ENCODE measurements at regions not wholly inside any gene's neighbourhood (a gene's known extent, or its start where the extent isn't known, plus 50 kb on each side); places are given as distances from the start of the nearest gene placed in this dataset.

- Histone ChIP-seq H3K27ac (ENCODE audit: low read depth in 2 of 2, low read length in 1 of 2) (no peak overlapping the region), H3K36me3 (ENCODE audit: control insufficient read depth in 2 of 2, insufficient read depth in 2 of 2, low read length in 1 of 2) (no peaks in the 10 kb centered on the region), H3K9me3 (ENCODE audit: control insufficient read depth in 2 of 2, insufficient read depth in 1 of 2, low read depth in 1 of 2, low read length in 1 of 2) (peaks cover 0 to 2% of the 10 kb centered on the region in 2 donors), H3K4me1 (ENCODE audit: control insufficient read depth in 2 of 2, insufficient read depth in 2 of 2, low read length in 1 of 2) (no peaks in the 10 kb centered on the region), H3K27me3 (ENCODE audit: control insufficient read depth in 1 of 2, insufficient read depth in 2 of 2, low read length in 2 of 2) (no peaks in the 10 kb centered on the region), H3K4me3 (ENCODE audit: low read depth in 1 of 2, low read length in 2 of 2) (no peak overlapping the region)
- WGBS, 2 donors: 91 to 95% methylated on average over 6 of the region's 6 CpGs
Measured at GRCh38 chr2:128519517-128520215, 201.0 kb upstream of the HS6ST1 start.

DNA sequence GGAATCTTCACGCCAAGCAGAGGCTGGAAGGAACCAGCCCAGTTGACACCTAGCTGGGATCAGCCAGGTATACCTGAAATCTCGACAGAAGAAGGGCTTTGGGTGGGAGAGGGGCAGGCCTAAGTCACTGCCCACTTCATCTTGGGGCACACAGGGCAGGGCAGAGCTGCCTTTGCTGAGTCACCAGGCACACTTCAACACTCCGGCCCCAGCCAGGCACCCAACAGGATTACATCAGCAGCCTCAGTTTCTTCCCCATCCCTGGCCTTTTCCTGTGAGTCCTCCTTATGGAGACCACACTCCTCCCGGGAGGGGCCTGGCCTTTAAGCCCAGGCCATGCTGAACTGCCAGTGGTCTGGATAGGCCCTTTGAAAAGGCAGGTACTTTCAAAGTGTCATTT is 201.7 kb upstream of the HS6ST1 start:
- Histone ChIP-seq H3K9me3 (ENCODE audit: control insufficient read depth in 2 of 2, insufficient read depth in 1 of 2, low read depth in 1 of 2, low read length in 1 of 2) (peaks cover 0 to 2% of the 10 kb centered on the region in 2 donors), H3K27me3 (ENCODE audit: control insufficient read depth in 1 of 2, insufficient read depth in 2 of 2, low read length in 2 of 2) (no peaks in the 10 kb centered on the region), H3K4me3 (ENCODE audit: low read depth in 1 of 2, low read length in 2 of 2) (no peak overlapping the region), H3K27ac (ENCODE audit: low read depth in 2 of 2, low read length in 1 of 2) (no peak overlapping the region), H3K36me3 (ENCODE audit: control insufficient read depth in 2 of 2, insufficient read depth in 2 of 2, low read length in 1 of 2) (no peaks in the 10 kb centered on the region), H3K4me1 (ENCODE audit: control insufficient read depth in 2 of 2, insufficient read depth in 2 of 2, low read length in 1 of 2) (no peaks in the 10 kb centered on the region)
- 78 to 84% methylated on average over 4 of the region's 4 CpGs for WGBS, 2 donors

DNA sequence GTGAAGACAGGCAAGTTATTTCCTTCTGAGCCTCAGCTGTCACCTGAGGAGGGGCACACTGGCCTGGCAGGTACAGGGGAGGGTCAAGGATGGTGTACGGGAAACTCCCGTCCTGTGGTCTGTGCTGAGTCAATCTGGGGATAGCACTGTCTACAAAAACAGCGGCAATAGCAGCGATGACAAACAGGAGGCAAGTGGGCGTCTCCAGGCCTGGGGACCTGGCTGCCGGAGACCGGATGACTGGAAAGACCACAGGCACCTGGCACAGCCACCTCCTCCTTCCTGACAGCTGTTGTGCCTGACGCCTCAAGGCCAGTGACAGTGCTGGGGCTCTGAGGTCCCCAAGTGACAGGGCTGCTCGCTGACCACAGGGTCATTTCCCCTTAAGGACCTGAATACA is 202.1 kb upstream of the HS6ST1 start:
- WGBS, 2 donors: 74 to 75% methylated on average over 9 of the region's 9 CpGs
- H3K27me3 ChIP-seq (ENCODE audit: control insufficient read depth in 1 of 2, insufficient read depth in 2 of 2, low read length in 2 of 2): no peaks in the 10 kb centered on the region
- H3K4me1 ChIP-seq (ENCODE audit: control insufficient read depth in 2 of 2, insufficient read depth in 2 of 2, low read length in 1 of 2): no peaks in the 10 kb centered on the region
- H3K27ac ChIP-seq (ENCODE audit: low read depth in 2 of 2, low read length in 1 of 2): no peak overlapping the region
- H3K36me3 ChIP-seq (ENCODE audit: control insufficient read depth in 2 of 2, insufficient read depth in 2 of 2, low read length in 1 of 2): no peaks in the 10 kb centered on the region
- no peak overlapping the region for H3K4me3 ChIP-seq (ENCODE audit: low read depth in 1 of 2, low read length in 2 of 2)
- H3K9me3 ChIP-seq (ENCODE audit: control insufficient read depth in 2 of 2, insufficient read depth in 1 of 2, low read depth in 1 of 2, low read length in 1 of 2): peaks cover 0 to 5% of the 10 kb centered on the region in 2 donors

DNA sequence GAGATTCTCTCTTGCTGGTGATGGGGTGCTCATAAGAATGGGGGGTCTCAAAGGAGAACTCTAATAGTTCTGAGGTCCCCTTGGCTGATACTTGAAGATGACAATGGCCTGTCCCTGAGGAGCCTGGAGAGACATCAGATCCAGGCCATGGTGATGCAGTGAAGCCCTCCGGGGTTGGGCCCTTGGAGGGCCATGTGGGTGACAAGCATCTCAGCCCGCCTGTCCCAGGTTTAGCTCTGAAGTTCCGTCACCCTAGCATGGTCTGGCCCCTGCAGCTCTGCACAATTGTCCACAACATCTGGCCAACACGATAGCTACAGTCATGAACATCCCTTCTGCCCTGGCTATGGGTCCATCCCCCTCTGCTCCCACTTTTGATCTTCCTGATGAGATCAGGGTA is 202.8 kb upstream of the HS6ST1 start:
- Histone ChIP-seq H3K4me1 (ENCODE audit: control insufficient read depth in 2 of 2, insufficient read depth in 2 of 2, low read length in 1 of 2) (peaks cover 0 to 4% of the 10 kb centered on the region in 2 donors), H3K27ac (ENCODE audit: low read depth in 2 of 2, low read length in 1 of 2) (no peak overlapping the region), H3K9me3 (ENCODE audit: control insufficient read depth in 2 of 2, insufficient read depth in 1 of 2, low read depth in 1 of 2, low read length in 1 of 2) (peaks cover 0 to 5% of the 10 kb centered on the region in 2 donors), H3K27me3 (ENCODE audit: control insufficient read depth in 1 of 2, insufficient read depth in 2 of 2, low read length in 2 of 2) (no peaks in the 10 kb centered on the region), H3K4me3 (ENCODE audit: low read depth in 1 of 2, low read length in 2 of 2) (no peak overlapping the region), H3K36me3 (ENCODE audit: control insufficient read depth in 2 of 2, insufficient read depth in 2 of 2, low read length in 1 of 2) (no peaks in the 10 kb centered on the region)
- 88 to 90% methylated on average over 4 of the region's 4 CpGs for WGBS, 2 donors

GRCh38 chr2:128522829-128523228 is 204.2 kb upstream of the HS6ST1 start:
- H3K4me3 ChIP-seq (ENCODE audit: low read depth in 1 of 2, low read length in 2 of 2): no peak overlapping the region
- 55 to 77% methylated on average over 7 of the region's 7 CpGs for WGBS, 2 donors
- H3K27ac ChIP-seq (ENCODE audit: low read depth in 2 of 2, low read length in 1 of 2): no peak overlapping the region
- no peaks in the 10 kb centered on the region for H3K36me3 ChIP-seq (ENCODE audit: control insufficient read depth in 2 of 2, insufficient read depth in 2 of 2, low read length in 1 of 2)
- H3K4me1 ChIP-seq (ENCODE audit: control insufficient read depth in 2 of 2, insufficient read depth in 2 of 2, low read length in 1 of 2): peaks cover 0 to 4% of the 10 kb centered on the region in 2 donors
- H3K9me3 ChIP-seq (ENCODE audit: control insufficient read depth in 2 of 2, insufficient read depth in 1 of 2, low read depth in 1 of 2, low read length in 1 of 2): peaks cover 0 to 5% of the 10 kb centered on the region in 2 donors
- no peaks in the 10 kb centered on the region for H3K27me3 ChIP-seq (ENCODE audit: control insufficient read depth in 1 of 2, insufficient read depth in 2 of 2, low read length in 2 of 2)

GRCh38 chr2:128523457-128523856 is 204.8 kb upstream of the HS6ST1 start:
- Histone ChIP-seq H3K27ac (ENCODE audit: low read depth in 2 of 2, low read length in 1 of 2) (no peak overlapping the region), H3K4me1 (ENCODE audit: control insufficient read depth in 2 of 2, insufficient read depth in 2 of 2, low read length in 1 of 2) (peaks cover 0 to 4% of the 10 kb centered on the region in 2 donors), H3K9me3 (ENCODE audit: control insufficient read depth in 2 of 2, insufficient read depth in 1 of 2, low read depth in 1 of 2, low read length in 1 of 2) (peaks cover 0 to 5% of the 10 kb centered on the region in 2 donors), H3K4me3 (ENCODE audit: low read depth in 1 of 2, low read length in 2 of 2) (no peak overlapping the region), H3K36me3 (ENCODE audit: control insufficient read depth in 2 of 2, insufficient read depth in 2 of 2, low read length in 1 of 2) (no peaks in the 10 kb centered on the region), H3K27me3 (ENCODE audit: control insufficient read depth in 1 of 2, insufficient read depth in 2 of 2, low read length in 2 of 2) (no peaks in the 10 kb centered on the region)
- 48 to 71% methylated on average over 4 of the region's 4 CpGs for WGBS, 2 donors

DNA sequence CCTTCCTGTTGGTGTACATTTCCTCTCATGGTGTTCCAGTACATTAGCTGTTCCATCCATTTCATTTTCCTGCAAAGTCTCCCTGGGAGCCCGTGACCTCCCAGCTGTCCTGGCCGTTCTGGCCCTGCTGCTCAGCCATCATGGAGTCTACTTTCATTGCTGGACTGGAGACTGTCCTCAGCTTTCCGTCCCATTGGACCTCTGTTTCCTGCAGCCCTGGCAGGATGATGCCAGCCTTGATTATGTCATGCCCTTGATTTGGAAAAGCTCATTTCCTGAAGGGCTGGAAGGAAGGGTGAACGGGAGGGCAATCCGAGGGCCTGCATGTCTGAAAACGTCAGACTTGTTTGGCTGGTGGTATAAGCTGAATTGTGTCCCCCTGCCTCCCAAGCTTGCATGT is 205.5 kb upstream of the HS6ST1 start:
- Histone ChIP-seq H3K36me3 (ENCODE audit: control insufficient read depth in 2 of 2, insufficient read depth in 2 of 2, low read length in 1 of 2) (no peaks in the 10 kb centered on the region), H3K27me3 (ENCODE audit: control insufficient read depth in 1 of 2, insufficient read depth in 2 of 2, low read length in 2 of 2) (no peaks in the 10 kb centered on the region), H3K4me3 (ENCODE audit: low read depth in 1 of 2, low read length in 2 of 2) (no peak overlapping the region), H3K4me1 (ENCODE audit: control insufficient read depth in 2 of 2, insufficient read depth in 2 of 2, low read length in 1 of 2) (peaks cover 0 to 4% of the 10 kb centered on the region in 2 donors), H3K27ac (ENCODE audit: low read depth in 2 of 2, low read length in 1 of 2) (no peak overlapping the region), H3K9me3 (ENCODE audit: control insufficient read depth in 2 of 2, insufficient read depth in 1 of 2, low read depth in 1 of 2, low read length in 1 of 2) (peaks cover 0 to 5% of the 10 kb centered on the region in 2 donors)
- WGBS, 2 donors: 70 to 77% methylated on average over 6 of the region's 6 CpGs

DNA sequence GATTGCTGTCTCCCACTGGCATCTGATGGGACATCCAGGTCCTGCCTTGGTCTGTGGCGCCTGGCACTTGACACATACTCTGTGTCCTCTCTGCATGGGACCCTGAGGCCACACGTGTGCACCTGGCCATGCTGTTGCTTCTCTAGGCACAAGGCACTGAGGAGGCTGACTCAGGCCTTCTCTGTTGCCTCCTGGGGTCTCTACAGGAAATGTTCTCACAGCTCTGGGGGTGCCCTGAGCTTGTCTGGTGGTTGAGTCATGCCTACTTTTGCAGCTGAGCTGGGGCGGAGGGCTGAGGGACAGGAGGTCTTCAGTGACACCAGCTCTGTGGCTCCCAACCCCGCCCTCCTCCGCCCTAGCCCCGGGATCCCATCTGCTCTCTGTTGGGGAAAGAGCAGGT is 207.0 kb upstream of the HS6ST1 start:
- peaks cover 0 to 4% of the 10 kb centered on the region in 2 donors for H3K4me1 ChIP-seq (ENCODE audit: control insufficient read depth in 2 of 2, insufficient read depth in 2 of 2, low read length in 1 of 2)
- H3K27ac ChIP-seq (ENCODE audit: low read depth in 2 of 2, low read length in 1 of 2): no peak overlapping the region
- H3K4me3 ChIP-seq (ENCODE audit: low read depth in 1 of 2, low read length in 2 of 2): no peak overlapping the region
- H3K27me3 ChIP-seq (ENCODE audit: control insufficient read depth in 1 of 2, insufficient read depth in 2 of 2, low read length in 2 of 2): no peaks in the 10 kb centered on the region
- 79 to 81% methylated on average over 6 of the region's 6 CpGs for WGBS, 2 donors
- no peaks in the 10 kb centered on the region for H3K36me3 ChIP-seq (ENCODE audit: control insufficient read depth in 2 of 2, insufficient read depth in 2 of 2, low read length in 1 of 2)
- H3K9me3 ChIP-seq (ENCODE audit: control insufficient read depth in 2 of 2, insufficient read depth in 1 of 2, low read depth in 1 of 2, low read length in 1 of 2): peaks cover 0 to 5% of the 10 kb centered on the region in 2 donors

DNA sequence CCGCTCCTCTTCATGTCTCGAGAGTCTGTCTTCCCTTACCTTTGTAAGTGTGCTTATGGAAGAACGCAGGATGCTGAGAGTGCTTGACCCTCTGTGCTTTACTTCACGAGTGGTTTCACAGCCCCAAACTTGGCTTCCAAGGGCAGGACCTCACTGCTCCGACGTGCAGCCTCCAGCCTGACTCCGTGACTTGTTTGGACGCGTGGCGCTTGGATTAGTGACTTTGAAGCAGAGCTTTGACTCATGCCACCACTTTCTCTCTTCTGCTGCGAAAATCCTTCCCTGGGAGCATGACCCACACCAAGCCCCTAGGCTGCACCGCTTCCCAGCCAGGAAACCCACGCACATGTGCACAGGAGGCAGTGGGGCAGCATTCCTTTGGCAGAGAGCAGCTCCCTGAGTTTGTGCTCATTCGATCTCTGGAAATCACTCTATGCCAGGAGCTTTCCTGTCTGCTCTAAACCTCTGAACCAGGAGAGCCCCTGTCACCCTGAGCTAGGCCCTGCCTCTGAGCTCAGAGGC is 207.8 kb upstream of the HS6ST1 start:
- 59 to 71% methylated on average over 14 of the region's 14 CpGs for whole genome bisulfite sequencing, 2 donors
- no peaks in the 10 kb centered on the region for H3K27me3 ChIP-seq (ENCODE audit: control insufficient read depth in 1 of 2, insufficient read depth in 2 of 2, low read length in 2 of 2)
- peaks cover 0 to 4% of the 10 kb centered on the region in 2 donors for H3K4me1 ChIP-seq (ENCODE audit: control insufficient read depth in 2 of 2, insufficient read depth in 2 of 2, low read length in 1 of 2)
- no peak overlapping the region for H3K27ac ChIP-seq (ENCODE audit: low read depth in 2 of 2, low read length in 1 of 2)
- peaks cover 0 to 3% of the 10 kb centered on the region in 2 donors for H3K9me3 ChIP-seq (ENCODE audit: control insufficient read depth in 2 of 2, insufficient read depth in 1 of 2, low read depth in 1 of 2, low read length in 1 of 2)
- H3K4me3 ChIP-seq (ENCODE audit: low read depth in 1 of 2, low read length in 2 of 2): no peak overlapping the region
- no peaks in the 10 kb centered on the region for H3K36me3 ChIP-seq (ENCODE audit: control insufficient read depth in 2 of 2, insufficient read depth in 2 of 2, low read length in 1 of 2)

DNA sequence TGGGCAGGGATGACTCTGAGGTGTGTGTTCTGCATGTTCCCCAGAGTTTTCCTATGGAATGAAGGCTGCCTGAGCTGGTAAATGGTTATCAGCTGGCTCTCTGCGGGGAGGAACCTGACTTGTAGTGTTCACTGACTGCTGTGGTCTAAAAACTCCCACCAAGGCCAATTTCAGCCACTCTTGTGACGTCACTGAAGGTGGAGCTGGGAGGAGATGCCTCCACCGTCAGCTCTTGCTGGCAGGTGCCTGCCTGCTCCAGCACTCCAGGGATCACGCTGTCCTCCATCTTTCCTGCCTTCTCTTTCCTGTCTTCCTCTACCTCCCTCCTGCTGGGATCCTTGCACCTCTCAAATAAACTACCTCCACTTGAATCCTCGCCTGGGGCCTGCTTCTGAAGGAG is 209.5 kb upstream of the HS6ST1 start:
- Histone ChIP-seq H3K4me3 (ENCODE audit: low read depth in 1 of 2, low read length in 2 of 2) (no peak overlapping the region), H3K9me3 (ENCODE audit: control insufficient read depth in 2 of 2, insufficient read depth in 1 of 2, low read depth in 1 of 2, low read length in 1 of 2) (peaks cover 0 to 3% of the 10 kb centered on the region in 2 donors), H3K27ac (ENCODE audit: low read depth in 2 of 2, low read length in 1 of 2) (no peak overlapping the region), H3K27me3 (ENCODE audit: control insufficient read depth in 1 of 2, insufficient read depth in 2 of 2, low read length in 2 of 2) (no peaks in the 10 kb centered on the region), H3K36me3 (ENCODE audit: control insufficient read depth in 2 of 2, insufficient read depth in 2 of 2, low read length in 1 of 2) (no peaks in the 10 kb centered on the region), H3K4me1 (ENCODE audit: control insufficient read depth in 2 of 2, insufficient read depth in 2 of 2, low read length in 1 of 2) (peaks cover 0 to 4% of the 10 kb centered on the region in 2 donors)
- 83 to 85% methylated on average over 5 of the region's 5 CpGs for WGBS, 2 donors
